ENCODE measurements at regions not wholly inside any gene's neighbourhood (a gene's known extent, or its start where the extent isn't known, plus 50 kb on each side); places are given as distances from the start of the nearest gene placed in this dataset.

DNA sequence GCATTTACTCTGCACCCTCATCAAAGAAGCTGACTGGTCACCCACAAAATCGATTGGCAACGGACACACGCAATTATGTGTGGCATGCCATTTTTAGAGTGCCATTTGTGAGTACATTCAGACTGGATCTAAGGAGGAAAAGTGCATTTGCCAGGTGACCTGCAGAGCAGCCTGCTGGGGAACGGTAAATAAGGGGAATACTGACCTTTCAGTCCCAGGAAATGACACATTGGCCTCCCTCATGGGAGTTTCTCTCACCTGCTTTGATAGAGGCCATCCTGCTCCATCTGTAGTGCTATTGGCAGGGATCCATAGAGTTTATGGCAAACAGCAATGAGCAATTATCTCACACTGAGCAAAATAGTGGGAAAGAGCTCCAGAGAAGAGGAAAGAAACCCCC lies 127.8 kb downstream of the DDX53 start:
- Histone ChIP-seq H3K4me1 (ENCODE audit: insufficient read depth, low read length) (no peaks in the 10 kb centered on the region), H2AFZ (ENCODE audit: low read length) (no peak overlapping the region), H3K79me2 (ENCODE audit: insufficient read depth, low read length) (no peaks in the 10 kb centered on the region), H3K4me3 (replicated peaks in 1 of 3; ENCODE audit: insufficient read depth in 1 of 3, low read depth in 2 of 3, low read length in 3 of 3) (no peak overlapping the region), H3K27ac (ENCODE audit: extremely low read length, insufficient read depth, low read length) (no peak overlapping the region), H3K36me3 (replicated peaks in 1 of 2; ENCODE audit: control insufficient read depth in 1 of 2, insufficient read depth in 2 of 2, low read length in 2 of 2) (no peaks in the 10 kb centered on the region), H4K20me1 (ENCODE audit: insufficient read depth, low read length) (no peaks in the 10 kb centered on the region), H3K4me2 (ENCODE audit: low read depth, low read length) (no peak overlapping the region), H3K27me3 (ENCODE audit: control insufficient read depth in 1 of 2, insufficient read depth in 2 of 2, low read length in 2 of 2) (no peaks in the 10 kb centered on the region), H3K9me3 (ENCODE audit: low read length) (no peaks in the 10 kb centered on the region), H3K9ac (ENCODE audit: insufficient read depth, low read depth, low read length) (no peak overlapping the region)
- FAIRE-seq (no peak), ATAC-seq (no peak), DNase-seq (ENCODE audit: low spot score) (no peak)
- no TSS peak for BruUV-seq (replicated peaks)
- intact Hi-C loops (cut with micrococcal nuclease; ENCODE audit: unreplicated experiment): no loop called here
- no peak for TF ChIP-seq AGO1 (IDR thresholded peaks at IDR 0.05; ENCODE audit: low read depth, low read length, poor library complexity, severe bottlenecking)
- TF ChIP-seq TCF12 (IDR thresholded peaks at IDR 0.05): no peak
- no peak for TF ChIP-seq TCF12 (CRISPR knock-in tag; IDR thresholded peaks at IDR 0.05)
- no peak for TF ChIP-seq ZNF776 (CRISPR knock-in tag; IDR thresholded peaks at IDR 0.05)
- TF ChIP-seq, protein P1, sequence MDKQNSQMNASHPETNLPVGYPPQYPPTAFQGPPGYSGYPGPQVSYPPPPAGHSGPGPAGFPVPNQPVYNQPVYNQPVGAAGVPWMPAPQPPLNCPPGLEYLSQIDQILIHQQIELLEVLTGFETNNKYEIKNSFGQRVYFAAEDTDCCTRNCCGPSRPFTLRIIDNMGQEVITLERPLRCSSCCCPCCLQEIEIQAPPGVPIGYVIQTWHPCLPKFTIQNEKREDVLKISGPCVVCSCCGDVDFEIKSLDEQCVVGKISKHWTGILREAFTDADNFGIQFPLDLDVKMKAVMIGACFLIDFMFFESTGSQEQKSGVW (CRISPR knock-in tag; IDR thresholded peaks at IDR 0.05; ENCODE audit: borderline replicate concordance): no peak
- no peak for TF ChIP-seq WIZ (CRISPR knock-in tag; IDR thresholded peaks at IDR 0.05)
- 10% methylated on average over 2 of the region's 4 CpGs for WGBS (ENCODE audit: low lambda C conversion rate)
- ChIA-PET POLR2A (no interaction called here), CTCF (ENCODE audit: low intra/inter-chr PET ratio, low total read pairs) (no interaction called here)
- in situ Hi-C loops (cut with HindIII; ENCODE audit: extremely low pct_ligation_motif_present, low pct_unique_long_range_greater_than_20kb): no loop called here

DNA sequence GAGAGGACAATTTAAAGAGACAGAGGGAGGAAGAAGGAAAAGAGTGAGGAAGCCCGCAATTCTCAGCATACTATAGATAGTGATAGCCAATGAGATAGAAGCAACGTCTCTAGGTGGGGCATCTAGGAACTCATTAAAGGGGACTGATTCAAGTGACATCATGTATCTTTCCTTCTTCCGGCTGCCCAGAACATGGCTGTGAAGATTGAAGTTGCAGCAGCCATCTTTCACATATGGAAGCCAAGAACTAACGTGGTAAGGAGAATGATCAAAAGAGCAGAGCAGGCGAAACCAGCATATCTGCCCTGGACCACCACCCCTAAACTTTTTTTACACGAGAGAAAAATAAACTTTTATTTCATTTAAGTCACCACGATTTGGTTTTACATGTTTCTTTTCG lies 133.8 kb downstream of the DDX53 start:
- TF ChIP-seq NFYB (CRISPR knock-in tag; IDR thresholded peaks at IDR 0.05): no peak
- TF ChIP-seq ZNF335 (CRISPR knock-in tag; IDR thresholded peaks at IDR 0.05): no peak
- no peak for TF ChIP-seq ZNF616 (CRISPR knock-in tag; IDR thresholded peaks at IDR 0.05; ENCODE audit: low read depth)
- no peak for TF ChIP-seq ZFX (CRISPR knock-in tag; IDR thresholded peaks at IDR 0.05; ENCODE audit: low read depth)
- TF ChIP-seq NCOR1 (IDR thresholded peaks at IDR 0.05; ENCODE audit: borderline replicate concordance, low read length): no peak
- TF ChIP-seq ZNF878 (CRISPR knock-in tag; IDR thresholded peaks at IDR 0.05): no peak
- no peak for TF ChIP-seq ZFY (CRISPR knock-in tag; IDR thresholded peaks at IDR 0.05)
- no peak for TF ChIP-seq ZBTB7B (CRISPR knock-in tag; IDR thresholded peaks at IDR 0.05)
- no peak for TF ChIP-seq SP1 (IDR thresholded peaks at IDR 0.05)
- no peak for TF ChIP-seq SP1 (CRISPR knock-in tag; IDR thresholded peaks at IDR 0.05)
- TF ChIP-seq RAD51 (IDR thresholded peaks at IDR 0.05; ENCODE audit: borderline replicate concordance): no peak
- Histone ChIP-seq H3K79me2 (ENCODE audit: insufficient read depth, low read length) (no peaks in the 10 kb centered on the region), H3K4me1 (ENCODE audit: insufficient read depth, low read length) (no peaks in the 10 kb centered on the region), H2AFZ (ENCODE audit: low read length) (no peak overlapping the region), H3K4me2 (ENCODE audit: low read depth, low read length) (no peak overlapping the region), H3K27ac (ENCODE audit: extremely low read length, insufficient read depth, low read length) (no peak overlapping the region), H3K4me3 (replicated peaks in 1 of 3; ENCODE audit: insufficient read depth in 1 of 3, low read depth in 2 of 3, low read length in 3 of 3) (no peak overlapping the region), H4K20me1 (ENCODE audit: insufficient read depth, low read length) (no peaks in the 10 kb centered on the region), H3K36me3 (replicated peaks in 1 of 2; ENCODE audit: control insufficient read depth in 1 of 2, insufficient read depth in 2 of 2, low read length in 2 of 2) (no peaks in the 10 kb centered on the region), H3K27me3 (ENCODE audit: control insufficient read depth in 1 of 2, insufficient read depth in 2 of 2, low read length in 2 of 2) (no peaks in the 10 kb centered on the region), H3K9me3 (ENCODE audit: low read length) (no peaks in the 10 kb centered on the region), H3K9ac (ENCODE audit: insufficient read depth, low read depth, low read length) (no peak overlapping the region)
- FAIRE-seq (no peak), DNase-seq (ENCODE audit: low spot score) (no peak), ATAC-seq (no peak)
- no TSS peak for BruUV-seq (replicated peaks)
- 8% methylated on average over 7 of the region's 8 CpGs for WGBS (ENCODE audit: low lambda C conversion rate)
- in situ Hi-C loops (cut with HindIII; ENCODE audit: extremely low pct_ligation_motif_present, low pct_unique_long_range_greater_than_20kb) (no loop called here), intact Hi-C loops (cut with micrococcal nuclease; ENCODE audit: unreplicated experiment) (no loop called here)
- POLR2A ChIA-PET: no interaction called here
- CTCF ChIA-PET (ENCODE audit: low intra/inter-chr PET ratio, low total read pairs): no interaction called here
